Astrocyte of the cerebellum (primary cell): ENCODE measurements at regions not wholly inside any gene's neighbourhood (a gene's known extent, or its start where the extent isn't known, plus 50 kb on each side); places are given as distances from the start of the nearest gene placed in this dataset.

ENCODE experiments used
- DNase-seq: peaks from one replicate; pipeline ENCODE4 v3.0.0-alpha.2; 2011; ENCODE audit warnings: low read depth
- H3K4me3 ChIP-seq: 2 replicates; pipeline ENCODE4 v1.5.1; 2011; ENCODE audit warnings: mild to moderate bottlenecking, low read depth, low read length, moderate library complexity
- in situ Hi-C: cut with HindIII; loops from 2 replicates; pipeline ENCODE4 v1.10.0; 2017; ENCODE audit warnings: low sequenced_read_pairs
- TF ChIP-seq, protein P1 (sequence below): IDR thresholded peaks from 2 replicates; pipeline ENCODE4 v1.5.1; 2012; ENCODE audit warnings: low read length, low read depth, moderate library complexity, mild to moderate bottlenecking; ENCODE audit errors: missing control alignments

GRCh38 chr7:110336423-110336822 lies 754.5 kb upstream of the LRRN3 start:
- TF ChIP-seq, protein P1, sequence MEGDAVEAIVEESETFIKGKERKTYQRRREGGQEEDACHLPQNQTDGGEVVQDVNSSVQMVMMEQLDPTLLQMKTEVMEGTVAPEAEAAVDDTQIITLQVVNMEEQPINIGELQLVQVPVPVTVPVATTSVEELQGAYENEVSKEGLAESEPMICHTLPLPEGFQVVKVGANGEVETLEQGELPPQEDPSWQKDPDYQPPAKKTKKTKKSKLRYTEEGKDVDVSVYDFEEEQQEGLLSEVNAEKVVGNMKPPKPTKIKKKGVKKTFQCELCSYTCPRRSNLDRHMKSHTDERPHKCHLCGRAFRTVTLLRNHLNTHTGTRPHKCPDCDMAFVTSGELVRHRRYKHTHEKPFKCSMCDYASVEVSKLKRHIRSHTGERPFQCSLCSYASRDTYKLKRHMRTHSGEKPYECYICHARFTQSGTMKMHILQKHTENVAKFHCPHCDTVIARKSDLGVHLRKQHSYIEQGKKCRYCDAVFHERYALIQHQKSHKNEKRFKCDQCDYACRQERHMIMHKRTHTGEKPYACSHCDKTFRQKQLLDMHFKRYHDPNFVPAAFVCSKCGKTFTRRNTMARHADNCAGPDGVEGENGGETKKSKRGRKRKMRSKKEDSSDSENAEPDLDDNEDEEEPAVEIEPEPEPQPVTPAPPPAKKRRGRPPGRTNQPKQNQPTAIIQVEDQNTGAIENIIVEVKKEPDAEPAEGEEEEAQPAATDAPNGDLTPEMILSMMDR: no peak
- in situ Hi-C loops: no loop called here
- DNase-seq: no peak
- no peak overlapping the region for H3K4me3 ChIP-seq

- in situ Hi-C loops: no loop called here
- H3K4me3 ChIP-seq: no peak overlapping the region
- TF ChIP-seq, protein P1: no peak
- no peak for DNase-seq
These were observed 753.3 kb upstream of the LRRN3 start for GRCh38 chr7:110337646-110338045.

DNA sequence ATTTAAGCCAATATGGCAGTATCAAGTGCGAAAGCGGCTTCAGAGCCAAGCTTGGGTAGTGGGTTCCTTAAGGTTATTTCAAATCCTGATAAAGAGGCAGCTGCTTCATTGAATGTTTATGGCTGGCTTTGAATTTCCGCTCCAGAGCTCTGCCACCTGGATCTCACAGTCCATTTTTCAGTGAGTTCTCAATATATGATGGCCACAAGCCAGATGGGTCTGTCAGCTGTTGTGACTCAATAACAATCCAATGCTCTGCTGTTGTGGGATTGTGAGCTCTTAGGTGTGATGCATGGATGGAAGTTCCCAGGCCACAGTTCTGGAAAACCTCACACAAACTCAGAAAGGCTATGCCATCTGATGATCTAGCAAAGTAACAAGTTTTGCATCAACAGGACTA lies 743.8 kb upstream of the LRRN3 start:
- H3K4me3 ChIP-seq: no peak overlapping the region
- no peak for DNase-seq
- TF ChIP-seq, protein P1: no peak
- in situ Hi-C loops: no loop called here

DNA sequence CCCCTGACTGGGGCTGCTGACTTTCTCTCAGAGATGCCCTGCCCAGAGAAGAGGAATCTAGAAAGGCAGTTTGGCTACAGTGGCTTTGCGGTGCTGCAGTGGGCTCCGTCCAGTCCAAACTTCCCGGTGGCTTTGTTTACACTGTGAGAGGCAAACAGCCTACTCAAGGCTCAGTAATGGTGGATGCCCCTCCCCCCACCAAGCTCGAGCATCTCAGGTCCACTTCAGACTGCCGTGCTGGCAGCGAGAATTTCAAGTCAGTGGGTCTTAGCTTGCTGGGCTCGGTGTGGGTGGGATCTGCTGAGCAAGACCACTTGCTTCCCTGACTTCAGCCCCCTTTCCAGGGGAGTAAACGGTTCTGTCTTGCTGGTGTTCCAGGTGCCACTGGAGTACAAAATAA lies 734.5 kb upstream of the LRRN3 start:
- no peak for DNase-seq
- TF ChIP-seq, protein P1: no peak
- in situ Hi-C loops: no loop called here
- H3K4me3 ChIP-seq: no peak overlapping the region

GRCh38 chr7:110358028-110358427 lies 732.9 kb upstream of the LRRN3 start:
- no peak overlapping the region for H3K4me3 ChIP-seq
- peak; percentile 2 for DNase-seq
- TF ChIP-seq, protein P1: no peak
- in situ Hi-C loops: no loop called here

- H3K4me3 ChIP-seq: no peak overlapping the region
- no peak for DNase-seq
- TF ChIP-seq, protein P1: no peak
- in situ Hi-C loops: no loop called here
These were observed 719.2 kb upstream of the LRRN3 start for GRCh38 chr7:110371709-110372108.

DNA sequence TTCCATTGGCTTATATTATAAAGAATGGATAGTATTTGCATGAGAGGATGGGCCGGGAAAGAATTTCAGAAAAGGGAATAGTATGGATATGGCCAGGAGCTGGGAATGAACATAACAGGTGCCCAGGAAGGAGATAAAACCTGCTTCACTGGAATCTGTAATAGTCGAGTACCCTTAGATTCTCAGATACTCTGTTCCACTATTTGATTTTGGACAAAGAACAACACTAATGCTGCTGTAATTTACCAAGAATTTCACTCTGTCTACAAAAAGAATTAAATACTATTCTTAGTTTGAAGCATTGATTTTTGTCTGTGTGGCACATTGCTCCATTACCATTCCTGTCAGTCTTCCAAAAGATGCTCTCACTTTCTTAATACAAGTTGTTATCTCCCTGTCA lies 718.2 kb upstream of the LRRN3 start:
- TF ChIP-seq, protein P1: no peak
- DNase-seq: no peak
- in situ Hi-C loops: no loop called here
- H3K4me3 ChIP-seq: no peak overlapping the region
